GM21786 (cell line): ENCODE measurements at regions not wholly inside any gene's neighbourhood (a gene's known extent, or its start where the extent isn't known, plus 50 kb on each side); places are given as distances from the start of the nearest gene placed in this dataset.
"Not testable (repeated sequence)": the region's sequence is repeated elsewhere in the genome, so short reads cannot be mapped to it uniquely, and the experiment has no call there.

Source experiments
- ATAC-seq: cut with Tn5 transposase; IDR thresholded peaks from one replicate; pipeline ENCODE4 v1.9.1; 2021; ENCODE audit not compliant: unreplicated experiment

DNA sequence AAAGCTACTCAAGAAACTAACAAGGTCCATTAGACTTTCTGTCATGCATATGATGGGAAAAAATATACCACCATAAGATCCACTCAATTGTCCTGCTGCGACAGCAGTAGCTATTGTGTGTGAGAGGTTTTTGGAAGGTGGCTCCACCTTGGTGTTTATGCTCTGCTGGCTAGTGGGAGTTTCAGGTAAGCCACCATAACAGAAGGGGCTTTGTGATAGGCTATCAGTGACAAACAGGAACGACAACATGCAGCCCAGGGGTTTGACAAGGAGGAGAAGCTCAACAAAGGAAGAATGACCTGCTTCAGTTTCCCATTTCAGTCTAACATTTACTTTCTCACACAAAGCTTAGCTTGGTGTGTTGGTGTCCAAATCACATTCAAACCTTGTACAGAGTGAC, 182.6 kb downstream of the ATOH1 start:
- no peak for ATAC-seq

DNA sequence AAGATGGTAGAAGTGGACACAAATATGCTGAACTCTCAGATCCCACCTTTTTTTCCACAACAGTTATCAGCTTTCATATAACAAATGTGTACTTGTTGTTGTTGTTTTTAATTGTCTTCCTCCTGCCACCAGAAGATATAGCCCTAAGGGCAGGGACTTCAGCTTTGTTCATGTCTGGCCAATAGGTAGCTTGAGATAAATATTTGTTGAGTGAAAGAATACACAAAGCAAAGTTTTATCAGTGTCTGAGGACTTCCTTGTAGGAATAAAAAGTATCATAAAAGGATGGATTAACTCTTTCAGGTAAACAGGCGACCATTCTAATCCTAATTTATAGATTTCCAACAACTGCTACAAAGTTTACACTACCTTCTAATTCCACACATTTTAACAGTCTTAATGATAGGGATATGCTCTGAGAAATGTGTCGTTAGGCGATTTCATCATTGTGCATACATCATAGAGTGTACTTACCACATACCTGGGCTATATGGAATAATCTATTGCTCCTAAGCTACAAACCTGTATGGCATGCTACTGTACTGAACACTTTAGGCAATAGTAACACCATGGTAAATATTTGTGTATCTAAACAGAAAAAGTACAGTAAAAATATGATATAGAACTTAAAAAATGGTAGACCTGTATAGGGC, 186.1 kb downstream of the ATOH1 start:
- ATAC-seq, result no peak

GRCh38 chr4:94015956-94016355, 187.4 kb downstream of the ATOH1 start:
- no peak for ATAC-seq

DNA sequence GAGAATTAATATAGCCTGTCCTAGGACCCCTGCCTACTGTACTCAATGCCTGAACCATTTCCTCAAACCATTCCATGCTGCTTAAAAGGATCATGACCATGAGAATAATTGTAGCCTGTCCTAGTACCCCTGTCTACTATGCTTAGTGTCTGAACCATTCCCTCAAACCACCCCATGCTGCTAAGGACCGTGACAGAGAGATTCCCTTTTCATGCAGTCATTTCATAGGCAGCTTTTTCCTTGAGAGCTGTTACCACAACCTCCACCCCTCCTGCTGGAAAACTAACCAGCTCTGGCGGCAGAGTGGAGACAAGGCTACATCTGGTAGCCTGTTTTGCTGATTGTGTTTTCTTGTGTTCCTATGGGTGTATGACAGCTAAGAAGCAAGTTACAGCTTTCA, 174.9 kb upstream of the SMARCAD1 start:
- ATAC-seq, result no peak

DNA sequence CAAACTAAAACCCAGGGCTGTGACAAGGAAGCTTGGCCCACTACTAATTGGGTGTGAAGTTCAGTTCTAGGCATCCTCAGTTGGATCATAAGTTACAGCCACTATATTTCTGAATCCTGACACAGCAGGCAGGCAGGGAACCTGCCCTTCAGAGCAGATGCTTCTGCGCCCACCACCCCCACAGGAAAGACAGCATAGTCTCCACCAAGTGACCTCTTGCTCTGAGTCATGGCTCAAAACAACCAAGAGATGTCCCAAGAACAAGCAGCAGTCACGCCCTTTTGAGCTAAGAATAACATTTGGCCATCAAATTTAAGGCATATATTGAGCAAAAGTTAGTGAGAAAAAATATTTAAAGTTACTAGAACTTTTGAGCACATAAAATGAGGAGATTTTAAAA, 170.7 kb upstream of the SMARCAD1 start:
- ATAC-seq, result peak; percentile 73

- ATAC-seq, result no peak
These were observed 169.5 kb upstream of the SMARCAD1 start for GRCh38 chr4:94038195-94038594.

GRCh38 chr4:94039226-94039625, 168.4 kb upstream of the SMARCAD1 start:
- no peak for ATAC-seq

DNA sequence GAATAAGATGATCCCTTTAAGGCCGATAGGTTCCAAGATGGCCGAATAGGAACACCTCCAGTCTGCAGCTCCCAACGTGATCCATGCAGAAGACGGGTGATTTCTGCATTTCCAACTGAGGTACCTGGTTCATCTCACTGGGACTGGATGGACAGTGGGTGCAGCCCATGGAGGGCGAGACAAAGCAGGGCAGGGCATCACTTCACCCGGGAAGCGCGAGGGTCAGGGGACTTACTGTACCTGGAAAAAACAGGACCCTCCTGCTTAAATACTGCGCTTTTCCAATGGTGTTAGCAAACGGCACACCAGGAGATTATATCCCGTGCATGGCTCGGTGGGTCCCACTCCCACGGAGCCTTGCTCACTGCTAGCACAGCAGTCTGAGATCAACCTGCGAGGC, 163.2 kb upstream of the SMARCAD1 start:
- ATAC-seq, result not testable (repeated sequence)

- ATAC-seq, result no peak
These were observed 144.6 kb upstream of the SMARCAD1 start for GRCh38 chr4:94063084-94063483.

DNA sequence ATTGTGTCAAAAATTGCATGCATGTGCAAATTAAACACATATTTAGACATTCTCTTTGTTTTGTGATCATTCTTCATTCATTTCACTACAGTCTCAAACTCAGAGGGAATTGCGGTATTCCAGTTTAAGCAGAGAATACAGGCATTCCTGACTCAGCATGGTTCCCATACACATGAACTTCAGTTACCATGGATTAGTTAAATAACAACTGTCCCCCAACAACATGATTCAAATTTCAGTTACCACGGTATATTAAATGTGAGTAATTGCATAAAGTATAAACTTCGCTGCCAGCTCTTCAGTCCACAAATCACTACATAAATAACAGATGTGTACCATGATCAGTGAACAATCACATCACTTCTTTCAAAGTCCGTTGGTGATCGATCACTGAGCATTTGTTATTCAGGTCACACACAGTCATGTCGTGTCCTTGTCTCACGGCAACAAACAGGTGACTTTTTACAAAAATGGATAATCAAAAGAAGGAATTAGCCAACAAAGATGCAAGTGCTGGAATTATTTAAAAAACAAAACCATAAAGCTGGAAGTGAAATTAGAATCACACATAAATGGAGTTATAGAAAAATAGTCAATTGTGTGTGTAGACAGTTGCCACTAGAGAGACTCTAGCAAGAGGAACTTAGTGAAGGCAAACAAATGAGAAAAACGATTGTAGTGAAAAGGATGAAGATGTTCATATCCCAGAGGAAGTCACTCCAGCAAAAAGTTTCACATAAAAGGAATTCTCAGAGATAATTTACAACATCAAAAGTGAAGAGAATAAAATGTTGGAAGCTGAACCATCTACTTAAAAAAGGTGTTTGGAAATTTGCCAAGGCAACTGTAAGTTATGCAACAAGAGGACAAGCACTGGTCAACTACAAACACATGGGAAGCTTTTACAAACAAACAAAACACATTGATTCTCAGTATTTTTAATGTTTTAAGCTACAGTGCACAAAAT, 138.6 kb upstream of the SMARCAD1 start:
- ATAC-seq, result no peak

- ATAC-seq, result no peak
These were observed 131.2 kb upstream of the SMARCAD1 start for GRCh38 chr4:94076498-94076897.

DNA sequence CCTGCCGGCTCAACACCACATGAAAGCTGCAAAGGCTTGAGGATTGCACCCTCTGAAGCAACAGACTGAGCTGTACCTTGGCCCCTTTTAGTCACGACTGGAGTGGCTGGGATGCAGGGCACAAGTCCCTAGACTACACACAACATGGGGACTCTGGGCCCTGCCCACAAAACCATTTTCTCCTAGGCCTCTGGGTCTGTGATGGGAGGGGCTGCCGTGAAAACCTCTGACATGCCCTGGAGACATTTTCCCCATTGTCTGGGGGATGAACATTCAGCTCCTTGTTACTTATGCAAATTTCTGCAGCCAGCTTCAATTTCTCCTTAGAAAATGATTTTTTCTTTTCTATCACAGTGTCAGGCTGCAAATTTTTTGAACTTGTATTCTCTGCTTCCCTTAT, 123.5 kb upstream of the SMARCAD1 start:
- no peak for ATAC-seq

DNA sequence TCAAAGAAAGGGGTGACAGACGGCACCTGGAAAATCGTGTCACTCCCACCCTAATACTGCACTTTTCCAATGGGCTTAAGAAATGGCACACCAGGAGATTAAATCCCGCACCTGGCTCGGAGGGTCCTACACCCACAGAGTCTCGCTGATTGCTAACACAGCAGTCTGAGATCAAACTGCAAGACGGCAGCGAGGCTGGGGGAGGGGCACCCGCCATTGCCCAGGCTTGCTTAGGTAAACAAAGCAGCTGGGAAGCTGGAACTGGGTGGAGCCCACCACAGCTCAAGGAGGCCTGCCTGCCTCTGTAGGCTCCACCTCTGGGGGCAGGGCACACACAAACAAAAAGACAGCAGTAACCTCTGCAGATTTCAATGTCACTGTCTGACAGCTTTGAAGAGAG, 108.5 kb upstream of the SMARCAD1 start:
- not testable (repeated sequence) for ATAC-seq

DNA sequence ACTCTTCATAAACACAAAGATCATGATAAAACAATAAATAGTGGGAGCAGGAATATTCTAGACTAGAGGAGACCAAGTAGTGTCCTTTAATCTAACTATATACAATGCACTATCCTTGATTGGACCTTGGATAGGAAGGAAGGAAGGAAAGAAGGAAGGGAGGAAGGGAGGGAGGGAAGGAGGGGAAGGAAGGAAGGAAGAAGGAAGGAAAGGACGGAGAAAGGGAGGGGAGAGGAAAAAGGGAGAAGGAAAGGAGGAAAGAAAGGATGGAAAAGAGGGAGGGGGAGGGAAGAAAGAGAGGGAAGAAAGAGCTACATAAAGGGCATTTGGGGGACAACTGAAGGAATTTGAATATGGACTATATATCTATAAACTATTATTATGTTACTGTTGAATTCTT, 95.0 kb upstream of the SMARCAD1 start:
- ATAC-seq, result no peak

- ATAC-seq, result no peak
These were observed 92.0 kb upstream of the SMARCAD1 start for GRCh38 chr4:94115687-94116086.

- no peak for ATAC-seq
These were observed 90.8 kb upstream of the SMARCAD1 start for GRCh38 chr4:94116842-94117241.

DNA sequence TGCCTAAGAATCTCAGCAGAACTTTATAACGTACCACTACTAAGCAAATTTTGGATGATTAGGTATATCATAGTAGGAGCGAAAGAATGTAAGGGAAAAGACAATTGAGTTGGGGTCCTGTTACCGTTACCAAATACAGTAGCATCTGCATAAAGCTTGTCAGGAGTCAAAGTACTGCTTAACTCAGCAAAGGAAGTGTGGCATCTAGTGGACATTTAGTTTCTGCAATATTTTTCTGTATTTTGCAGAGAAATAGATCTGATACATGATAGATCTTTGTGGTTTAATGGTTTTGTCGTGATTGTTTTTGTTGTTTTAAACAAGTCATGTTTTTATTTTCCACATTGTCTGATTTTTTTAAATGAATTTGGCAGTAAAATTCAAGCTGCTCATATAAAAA, 81.0 kb upstream of the SMARCAD1 start:
- no peak for ATAC-seq

DNA sequence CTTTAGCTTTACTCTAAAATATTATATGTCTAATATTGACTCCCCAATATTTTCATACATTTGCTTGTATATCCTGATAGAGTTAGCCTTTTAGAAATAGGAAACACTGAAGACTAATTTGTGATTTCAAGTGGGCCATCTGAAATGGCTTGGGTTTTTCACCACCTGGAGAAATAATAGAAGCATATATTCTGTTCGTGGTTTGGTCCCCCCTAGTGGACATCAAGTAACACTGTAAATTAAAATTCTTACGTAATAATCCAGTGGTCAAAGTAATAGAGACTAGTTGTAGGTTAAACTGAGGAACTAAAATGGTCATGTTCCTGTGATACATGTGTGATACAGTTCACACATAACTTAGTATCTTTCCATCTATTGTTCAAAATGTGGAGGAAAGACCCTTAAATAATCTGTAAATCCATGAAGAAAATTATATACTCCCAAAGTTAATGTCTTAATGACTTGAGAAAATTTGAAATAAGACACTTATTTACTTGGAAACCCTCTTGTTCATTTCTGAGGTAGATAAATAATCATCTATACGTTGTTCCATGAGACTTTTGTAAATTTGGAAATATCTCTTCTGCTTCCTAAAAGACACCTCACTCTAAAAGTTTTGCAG, 79.8 kb upstream of the SMARCAD1 start:
- peak; percentile 78 for ATAC-seq

DNA sequence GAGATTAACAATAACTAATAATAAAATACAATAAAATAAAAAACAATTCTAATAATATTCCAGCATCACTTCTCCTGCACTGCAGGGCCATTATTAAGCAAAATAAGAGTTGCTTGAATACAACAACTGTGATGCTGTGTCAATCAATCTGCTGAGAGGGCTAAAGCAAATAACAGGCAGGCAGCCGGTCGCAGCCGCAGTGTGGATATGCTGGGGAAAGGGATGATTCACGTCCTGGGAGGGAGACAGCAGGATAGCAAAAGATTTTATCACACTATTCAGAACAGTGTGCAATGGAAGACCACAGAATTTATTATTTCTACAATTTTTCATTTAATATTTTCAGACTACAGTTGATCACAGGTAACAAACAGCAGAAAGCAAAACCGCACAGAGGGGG, 76.5 kb upstream of the SMARCAD1 start:
- no peak for ATAC-seq

- no peak for ATAC-seq
These were observed 72.0 kb upstream of the SMARCAD1 start for GRCh38 chr4:94135701-94136100.

DNA sequence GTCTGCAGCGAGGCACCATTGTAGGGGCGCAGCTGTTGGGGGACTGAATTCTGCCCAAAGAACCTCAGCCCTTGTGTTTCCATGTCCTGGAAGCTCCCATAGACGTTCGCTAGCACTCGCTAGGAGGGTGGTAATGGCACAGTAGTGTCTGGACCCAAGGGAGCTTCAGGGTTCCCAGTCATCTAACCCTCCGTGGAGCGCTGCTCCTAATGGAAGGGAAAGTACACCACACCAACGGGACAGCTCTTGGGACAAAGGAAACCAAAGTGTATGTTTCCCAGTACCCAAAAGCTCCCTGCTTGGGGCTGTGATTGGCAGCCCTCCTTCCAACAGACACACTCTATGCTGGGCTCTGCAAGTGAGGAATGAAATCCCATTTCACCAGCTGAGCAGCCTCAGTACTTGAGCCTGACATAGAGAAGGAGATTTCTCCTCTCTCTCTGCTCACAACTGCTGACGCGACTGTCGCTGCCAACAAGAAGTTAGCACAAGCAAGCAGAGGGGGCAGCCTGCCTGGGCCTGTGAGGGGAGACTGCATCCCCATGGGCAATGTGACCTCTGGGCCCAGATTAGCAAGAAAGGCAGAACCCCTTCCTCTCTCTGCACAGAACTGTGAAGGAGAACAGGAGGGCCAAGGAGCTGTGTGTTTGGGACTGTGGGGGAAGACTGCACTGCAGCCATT, 67.6 kb upstream of the SMARCAD1 start:
- no peak for ATAC-seq
